A673 (cell line): ENCODE measurements at regions not wholly inside any gene's neighbourhood (a gene's known extent, or its start where the extent isn't known, plus 50 kb on each side); places are given as distances from the start of the nearest gene placed in this dataset.

Experiments
- EZH2 ChIP-seq: fragments of 200-600 bp; sonication (generic); IDR thresholded peaks from 2 replicates; pipeline ENCODE4 v1.6.1; 2017; ENCODE audit warnings: borderline replicate concordance, low read depth, mild to moderate bottlenecking, mixed read lengths, antibody characterized with exemption, low read length; ENCODE audit not compliant: poor library complexity, severe bottlenecking
- TF ChIP-seq, protein P1 (sequence below): fragments of 300-800, 200-600 bp; sonication (generic); conservative IDR thresholded peaks from 2 replicates; pipeline ENCODE4 v1.5.1; 2017; ENCODE audit warnings: low read depth, mild to moderate bottlenecking, antibody characterized with exemption, low read length, moderate library complexity, mixed read lengths

DNA sequence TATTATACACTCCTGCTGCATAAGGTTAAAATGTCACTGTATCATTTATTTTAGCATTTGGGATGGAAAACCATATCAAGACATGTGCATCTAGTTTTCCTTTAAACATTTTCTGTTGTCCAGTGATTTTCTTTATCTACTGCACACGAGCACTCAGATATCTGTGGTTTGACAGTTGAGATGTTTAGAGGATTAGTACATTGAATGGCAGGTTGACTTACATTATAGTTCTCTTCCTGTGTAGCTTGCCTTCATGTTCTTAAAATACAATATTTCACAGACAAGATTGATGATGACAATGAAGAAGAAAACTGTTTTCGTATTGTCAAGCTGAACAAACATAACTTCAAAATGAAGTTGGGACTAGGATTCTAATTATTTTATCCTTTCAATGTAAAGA is 2378.4 kb upstream of the WWC1 start:
- no peak for TF ChIP-seq EZH2
- TF ChIP-seq, protein P1, sequence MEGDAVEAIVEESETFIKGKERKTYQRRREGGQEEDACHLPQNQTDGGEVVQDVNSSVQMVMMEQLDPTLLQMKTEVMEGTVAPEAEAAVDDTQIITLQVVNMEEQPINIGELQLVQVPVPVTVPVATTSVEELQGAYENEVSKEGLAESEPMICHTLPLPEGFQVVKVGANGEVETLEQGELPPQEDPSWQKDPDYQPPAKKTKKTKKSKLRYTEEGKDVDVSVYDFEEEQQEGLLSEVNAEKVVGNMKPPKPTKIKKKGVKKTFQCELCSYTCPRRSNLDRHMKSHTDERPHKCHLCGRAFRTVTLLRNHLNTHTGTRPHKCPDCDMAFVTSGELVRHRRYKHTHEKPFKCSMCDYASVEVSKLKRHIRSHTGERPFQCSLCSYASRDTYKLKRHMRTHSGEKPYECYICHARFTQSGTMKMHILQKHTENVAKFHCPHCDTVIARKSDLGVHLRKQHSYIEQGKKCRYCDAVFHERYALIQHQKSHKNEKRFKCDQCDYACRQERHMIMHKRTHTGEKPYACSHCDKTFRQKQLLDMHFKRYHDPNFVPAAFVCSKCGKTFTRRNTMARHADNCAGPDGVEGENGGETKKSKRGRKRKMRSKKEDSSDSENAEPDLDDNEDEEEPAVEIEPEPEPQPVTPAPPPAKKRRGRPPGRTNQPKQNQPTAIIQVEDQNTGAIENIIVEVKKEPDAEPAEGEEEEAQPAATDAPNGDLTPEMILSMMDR = no peak
